Thoracic aorta (tissue), 2 donors: ENCODE measurements at regions not wholly inside any gene's neighbourhood (a gene's known extent, or its start where the extent isn't known, plus 50 kb on each side); places are given as distances from the start of the nearest gene placed in this dataset.

ENCODE experiments used
- ATAC-seq: fragments of 150-250 bp; one replicate; pipeline ENCODE4 v1.8.0; 2017; ENCODE audit warnings: low read depth; ENCODE audit not compliant: insufficient number of reproducible peaks, low FRiP score
- DNase-seq: peaks from one replicate; pipeline ENCODE4 v3.0.0-alpha.2; 2020; ENCODE audit warnings: low spot score
- H3K27ac ChIP-seq, 2 donors: fragments of 200-600 bp; sonication (generic); 1 replicate in 1 of 2; 2 replicates in 1 of 2; pipeline ENCODE4 v1.5.1; 2016; ENCODE audit warnings: mild to moderate bottlenecking in 2 of 2, moderate library complexity in 2 of 2
- H3K27me3 ChIP-seq: fragments of 200-600 bp; sonication (generic); replicated peaks from 2 replicates; pipeline ENCODE4 v1.6.0; 2016; ENCODE audit warnings: mild to moderate bottlenecking; ENCODE audit not compliant: insufficient read depth
- H3K36me3 ChIP-seq: fragments of 200-600 bp; sonication (generic); one replicate; pipeline ENCODE4 v1.5.1; 2016
- H3K4me1 ChIP-seq, 2 donors: fragments of 200-600 bp; sonication (generic); 1 replicate in 1 of 2; 2 replicates in 1 of 2; pipeline versions ENCODE4 v1.5.1 to v1.6.0; 2016; ENCODE audit warnings: low read depth in 2 of 2, mild to moderate bottlenecking in 1 of 2; ENCODE audit not compliant: control insufficient read depth in 1 of 2
- H3K4me3 ChIP-seq: fragments of 200-600 bp; sonication (generic); 2 replicates; pipeline ENCODE4 v1.5.1; 2016; ENCODE audit warnings: mild to moderate bottlenecking
- H3K9me3 ChIP-seq: fragments of 200-600 bp; sonication (generic); 2 replicates; pipeline ENCODE4 v1.5.1; 2016
- CTCF ChIP-seq: fragments of 200-600 bp; sonication (generic); IDR thresholded peaks from one replicate; pipeline ENCODE4 v1.5.1; 2019; ENCODE audit warnings: antibody characterized with exemption

GRCh38 chr12:20967756-20968155 is 157.3 kb downstream of the SLCO1B3 start:
- Histone ChIP-seq H3K36me3 (no peaks in the 10 kb centered on the region), H3K27me3 (no peaks in the 10 kb centered on the region), H3K4me1 (peaks cover 0 to 9% of the 10 kb centered on the region in 2 donors), H3K9me3 (no peaks in the 10 kb centered on the region), H3K4me3 (no peak overlapping the region), H3K27ac (no peak overlapping the region)
- DNase-seq (no peak), ATAC-seq (no peak)
- no peak for TF ChIP-seq CTCF

GRCh38 chr12:20969766-20970165 is 159.3 kb downstream of the SLCO1B3 start:
- ATAC-seq (no peak), DNase-seq (no peak)
- no peak for TF ChIP-seq CTCF
- Histone ChIP-seq H3K36me3 (no peaks in the 10 kb centered on the region), H3K4me1 (peaks cover 0 to 4% of the 10 kb centered on the region in 2 donors), H3K4me3 (no peak overlapping the region), H3K9me3 (no peaks in the 10 kb centered on the region), H3K27me3 (no peaks in the 10 kb centered on the region), H3K27ac (no peak overlapping the region)

GRCh38 chr12:20985399-20985798 is 145.6 kb upstream of the SLCO1B1 start:
- ATAC-seq (no peak), DNase-seq (no peak)
- TF ChIP-seq CTCF: no peak
- no peaks in the 10 kb centered on the region for H3K4me1 ChIP-seq
- H3K4me3 ChIP-seq: no peak overlapping the region
- no peaks in the 10 kb centered on the region for H3K36me3 ChIP-seq
- H3K27ac ChIP-seq: no peak overlapping the region
- peaks cover 5% of the 10 kb centered on the region for H3K9me3 ChIP-seq
- H3K27me3 ChIP-seq: no peaks in the 10 kb centered on the region

GRCh38 chr12:21001778-21002177 is 129.2 kb upstream of the SLCO1B1 start:
- H3K4me1 ChIP-seq: no peaks in the 10 kb centered on the region
- TF ChIP-seq CTCF: no peak
- H3K36me3 ChIP-seq: no peaks in the 10 kb centered on the region
- no peak overlapping the region for H3K4me3 ChIP-seq
- no peak overlapping the region for H3K27ac ChIP-seq
- no peak for ATAC-seq
- H3K27me3 ChIP-seq: no peaks in the 10 kb centered on the region
- DNase-seq: no peak
- H3K9me3 ChIP-seq: peaks cover 4% of the 10 kb centered on the region

GRCh38 chr12:21025656-21026055 is 105.3 kb upstream of the SLCO1B1 start:
- DNase-seq (no peak), ATAC-seq (no peak)
- Histone ChIP-seq H3K27me3 (no peaks in the 10 kb centered on the region), H3K4me3 (no peak overlapping the region), H3K36me3 (no peaks in the 10 kb centered on the region), H3K27ac (no peak overlapping the region), H3K9me3 (no peaks in the 10 kb centered on the region), H3K4me1 (no peaks in the 10 kb centered on the region)
- no peak for TF ChIP-seq CTCF
